Breast epithelium (tissue), 4 donors: ENCODE measurements at regions not wholly inside any gene's neighbourhood (a gene's known extent, or its start where the extent isn't known, plus 50 kb on each side); places are given as distances from the start of the nearest gene placed in this dataset.
"Not testable (repeated sequence)": the region's sequence is repeated elsewhere in the genome, so short reads cannot be mapped to it uniquely, and the experiment has no call there.

Experiments
- DNase-seq, 2 donors: peaks; one replicate each; pipeline ENCODE4 v3.0.0-alpha.2; 2019; ENCODE audit warnings: low spot score in 2 of 2
- H3K27ac ChIP-seq, 2 donors: fragments of 200-600 bp; sonication (generic) in 1 of 2; one replicate each; pipeline ENCODE4 v1.5.1; 2016 to 2019; ENCODE audit warnings: mild to moderate bottlenecking in 1 of 2
- H3K27me3 ChIP-seq, 2 donors: fragments of 200-600 bp; sonication (generic) in 1 of 2; one replicate each; pipeline versions ENCODE4 v1.5.1 to v1.6.0; 2017 to 2019; ENCODE audit warnings: control low read depth in 1 of 2, mild to moderate bottlenecking in 1 of 2
- H3K36me3 ChIP-seq: fragments of 200-600 bp; one replicate; pipeline ENCODE4 v1.5.1; 2019
- H3K4me1 ChIP-seq, 2 donors: fragments of 200-600 bp; sonication (generic); one replicate each; pipeline ENCODE4 v1.5.1; 2016 to 2019; ENCODE audit warnings: control low read depth in 1 of 2
- H3K4me3 ChIP-seq, 3 donors: fragments of 200-600 bp; sonication (generic); 1 replicate in 2 of 3; 2 replicates in 1 of 3; pipeline ENCODE4 v1.5.1; 2016 to 2019; ENCODE audit warnings: mild to moderate bottlenecking in 3 of 3, moderate library complexity in 2 of 3
- H3K9me3 ChIP-seq, 2 donors: fragments of 200-600 bp; sonication (generic) in 1 of 2; one replicate each; pipeline ENCODE4 v1.5.1; 2016 to 2019; ENCODE audit warnings: control low read depth in 1 of 2
- CTCF ChIP-seq, 3 donors: fragments of 450-650 bp; IDR thresholded peaks; one replicate each; pipeline ENCODE4 v1.5.1; 2016 to 2017; ENCODE audit warnings: antibody characterized with exemption in 3 of 3, mild to moderate bottlenecking in 3 of 3, moderate library complexity in 3 of 3
- POLR2A ChIP-seq: fragments of 450-650 bp; IDR thresholded peaks from one replicate; pipeline ENCODE4 v1.6.1; 2016; ENCODE audit warnings: antibody characterized with exemption, mild to moderate bottlenecking, moderate library complexity
- POLR2AphosphoS5 ChIP-seq, 3 donors: sonication (generic); formaldehyde crosslinking; IDR thresholded peaks; one replicate each; pipeline ENCODE4 v1.6.1; 2017; ENCODE audit warnings: antibody characterized with exemption in 3 of 3
- intact Hi-C: fragments of 100-400 bp; cut with DNase I; formaldehyde crosslinking; loops from one replicate; pipeline ENCODE4 v1.15.1; 2023; ENCODE audit warnings: low total_unique reads

- intact Hi-C loops: no loop called here
- Histone ChIP-seq H3K36me3 (no peaks in the 10 kb centered on the region), H3K27me3 (no peaks in the 10 kb centered on the region), H3K27ac (no peak overlapping the region), H3K9me3 (no peaks in the 10 kb centered on the region), H3K4me1 (no peaks in the 10 kb centered on the region), H3K4me3 (no peak overlapping the region)
- TF ChIP-seq POLR2A (no peak), POLR2AphosphoS5 (IDR thresholded peaks at IDR 0.05) (no peak), CTCF (IDR thresholded peaks at IDR 0.05) (no peak)
- no peak for DNase-seq
Observed at GRCh38 chr17:13102477-13102876, 84.7 kb upstream of the ELAC2 start.

- no peak overlapping the region for H3K4me3 ChIP-seq
- H3K4me1 ChIP-seq: no peaks in the 10 kb centered on the region
- TF ChIP-seq POLR2A (no peak), CTCF (IDR thresholded peaks at IDR 0.05) (no peak), POLR2AphosphoS5 (IDR thresholded peaks at IDR 0.05) (no peak)
- intact Hi-C loops: no loop called here
- H3K36me3 ChIP-seq: no peaks in the 10 kb centered on the region
- DNase-seq: no peak
- H3K27me3 ChIP-seq: no peaks in the 10 kb centered on the region
- no peak overlapping the region for H3K27ac ChIP-seq
- no peaks in the 10 kb centered on the region for H3K9me3 ChIP-seq
Observed at GRCh38 chr17:13099926-13100325, 82.1 kb upstream of the ELAC2 start.

GRCh38 chr17:13099089-13099735, 81.4 kb upstream of the ELAC2 start:
- no peaks in the 10 kb centered on the region for H3K4me1 ChIP-seq
- no peak overlapping the region for H3K27ac ChIP-seq
- H3K27me3 ChIP-seq: no peaks in the 10 kb centered on the region
- no peaks in the 10 kb centered on the region for H3K36me3 ChIP-seq
- intact Hi-C loops: no loop called here
- no peak overlapping the region for H3K4me3 ChIP-seq
- no peaks in the 10 kb centered on the region for H3K9me3 ChIP-seq
- no peak for DNase-seq
- no peak for TF ChIP-seq CTCF (IDR thresholded peaks at IDR 0.05)
- TF ChIP-seq POLR2AphosphoS5 (IDR thresholded peaks at IDR 0.05): no peak
- TF ChIP-seq POLR2A: no peak

- no peaks in the 10 kb centered on the region for H3K36me3 ChIP-seq
- intact Hi-C loops: no loop called here
- H3K27me3 ChIP-seq: no peaks in the 10 kb centered on the region
- no peak for TF ChIP-seq POLR2A
- no peak for TF ChIP-seq POLR2AphosphoS5 (IDR thresholded peaks at IDR 0.05)
- TF ChIP-seq CTCF (IDR thresholded peaks at IDR 0.05): no peak
- no peaks in the 10 kb centered on the region for H3K4me1 ChIP-seq
- no peak for DNase-seq
- H3K4me3 ChIP-seq: no peak overlapping the region
- H3K27ac ChIP-seq: no peak overlapping the region
- H3K9me3 ChIP-seq: no peaks in the 10 kb centered on the region
Observed at GRCh38 chr17:13096291-13096690, 78.5 kb upstream of the ELAC2 start.

- intact Hi-C loops: not testable (repeated sequence)
Observed at GRCh38 chr17:13092010-13092409, 74.2 kb upstream of the ELAC2 start.

GRCh38 chr17:13088666-13089065, 70.8 kb upstream of the ELAC2 start:
- H3K4me3 ChIP-seq: no peak overlapping the region
- no peaks in the 10 kb centered on the region for H3K4me1 ChIP-seq
- DNase-seq: no peak
- TF ChIP-seq POLR2A: no peak
- TF ChIP-seq POLR2AphosphoS5 (IDR thresholded peaks at IDR 0.05): no peak
- no peak for TF ChIP-seq CTCF (IDR thresholded peaks at IDR 0.05)
- no peak overlapping the region for H3K27ac ChIP-seq
- no peaks in the 10 kb centered on the region for H3K36me3 ChIP-seq
- H3K9me3 ChIP-seq: no peaks in the 10 kb centered on the region
- intact Hi-C loops: no loop called here
- no peaks in the 10 kb centered on the region for H3K27me3 ChIP-seq

More at GRCh38 chr17:13092010-13092409, 74.2 kb upstream of the ELAC2 start:
- H3K9me3 ChIP-seq, H3K4me1 ChIP-seq, H3K36me3 ChIP-seq, H3K4me3 ChIP-seq, H3K27me3 ChIP-seq, DNase-seq, H3K27ac ChIP-seq: not testable (repeated sequence)
